ENCODE measurements at regions not wholly inside any gene's neighbourhood (a gene's known extent, or its start where the extent isn't known, plus 50 kb on each side); places are given as distances from the start of the nearest gene placed in this dataset.

- H3K4me1 ChIP-seq (ENCODE audit: low read length) = no peaks in the 10 kb centered on the region
- no peaks in the 10 kb centered on the region for H3K36me3 ChIP-seq (replicated peaks; ENCODE audit: low read depth, low read length)
- H3K9ac ChIP-seq (ENCODE audit: low read length) = no peak overlapping the region
- H3K9me3 ChIP-seq (ENCODE audit: insufficient read depth, low read length) = no peaks in the 10 kb centered on the region
- no peaks in the 10 kb centered on the region for H4K20me1 ChIP-seq (ENCODE audit: insufficient read depth, low read length)
- no peaks in the 10 kb centered on the region for H3K27me3 ChIP-seq (ENCODE audit: low read depth, low read length)
- no peak for TF ChIP-seq EZH2phosphoT487 (IDR thresholded peaks at IDR 0.05; ENCODE audit: low read depth)
- TF ChIP-seq, protein P1, sequence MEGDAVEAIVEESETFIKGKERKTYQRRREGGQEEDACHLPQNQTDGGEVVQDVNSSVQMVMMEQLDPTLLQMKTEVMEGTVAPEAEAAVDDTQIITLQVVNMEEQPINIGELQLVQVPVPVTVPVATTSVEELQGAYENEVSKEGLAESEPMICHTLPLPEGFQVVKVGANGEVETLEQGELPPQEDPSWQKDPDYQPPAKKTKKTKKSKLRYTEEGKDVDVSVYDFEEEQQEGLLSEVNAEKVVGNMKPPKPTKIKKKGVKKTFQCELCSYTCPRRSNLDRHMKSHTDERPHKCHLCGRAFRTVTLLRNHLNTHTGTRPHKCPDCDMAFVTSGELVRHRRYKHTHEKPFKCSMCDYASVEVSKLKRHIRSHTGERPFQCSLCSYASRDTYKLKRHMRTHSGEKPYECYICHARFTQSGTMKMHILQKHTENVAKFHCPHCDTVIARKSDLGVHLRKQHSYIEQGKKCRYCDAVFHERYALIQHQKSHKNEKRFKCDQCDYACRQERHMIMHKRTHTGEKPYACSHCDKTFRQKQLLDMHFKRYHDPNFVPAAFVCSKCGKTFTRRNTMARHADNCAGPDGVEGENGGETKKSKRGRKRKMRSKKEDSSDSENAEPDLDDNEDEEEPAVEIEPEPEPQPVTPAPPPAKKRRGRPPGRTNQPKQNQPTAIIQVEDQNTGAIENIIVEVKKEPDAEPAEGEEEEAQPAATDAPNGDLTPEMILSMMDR (IDR thresholded peaks at IDR 0.05; ENCODE audit: low read depth, low read length) = no peak
- no peak overlapping the region for H3K27ac ChIP-seq (ENCODE audit: low read length)
- no peaks in the 10 kb centered on the region for H3K79me2 ChIP-seq (ENCODE audit: low read length)
- no peak overlapping the region; the same call in 1 of the 2 replicates for H2AFZ ChIP-seq (ENCODE audit: low read depth, low read length)
- no peak overlapping the region for H3K4me2 ChIP-seq (ENCODE audit: low read length)
- no peak overlapping the region for H3K4me3 ChIP-seq (ENCODE audit: low read length)
Measured at GRCh38 chr4:12933760-12934221, 550.3 kb downstream of the RAB28 start.

- no peaks in the 10 kb centered on the region for H3K4me1 ChIP-seq (ENCODE audit: low read length)
- H2AFZ ChIP-seq (ENCODE audit: low read depth, low read length) = no peak overlapping the region
- no peaks in the 10 kb centered on the region for H4K20me1 ChIP-seq (ENCODE audit: insufficient read depth, low read length)
- H3K36me3 ChIP-seq (replicated peaks; ENCODE audit: low read depth, low read length) = no peaks in the 10 kb centered on the region
- H3K9ac ChIP-seq (ENCODE audit: low read length) = no peak overlapping the region
- no peak overlapping the region for H3K27ac ChIP-seq (ENCODE audit: low read length)
- no peak overlapping the region for H3K4me2 ChIP-seq (ENCODE audit: low read length)
- H3K4me3 ChIP-seq (ENCODE audit: low read length) = no peak overlapping the region
- no peaks in the 10 kb centered on the region for H3K27me3 ChIP-seq (ENCODE audit: low read depth, low read length)
- no peaks in the 10 kb centered on the region for H3K79me2 ChIP-seq (ENCODE audit: low read length)
- no peak for TF ChIP-seq EZH2phosphoT487 (IDR thresholded peaks at IDR 0.05; ENCODE audit: low read depth)
- TF ChIP-seq, protein P1 (IDR thresholded peaks at IDR 0.05; ENCODE audit: low read depth, low read length) = no peak
- H3K9me3 ChIP-seq (ENCODE audit: insufficient read depth, low read length) = no peaks in the 10 kb centered on the region
Measured at GRCh38 chr4:12932203-12932788, 551.8 kb downstream of the RAB28 start.

DNA sequence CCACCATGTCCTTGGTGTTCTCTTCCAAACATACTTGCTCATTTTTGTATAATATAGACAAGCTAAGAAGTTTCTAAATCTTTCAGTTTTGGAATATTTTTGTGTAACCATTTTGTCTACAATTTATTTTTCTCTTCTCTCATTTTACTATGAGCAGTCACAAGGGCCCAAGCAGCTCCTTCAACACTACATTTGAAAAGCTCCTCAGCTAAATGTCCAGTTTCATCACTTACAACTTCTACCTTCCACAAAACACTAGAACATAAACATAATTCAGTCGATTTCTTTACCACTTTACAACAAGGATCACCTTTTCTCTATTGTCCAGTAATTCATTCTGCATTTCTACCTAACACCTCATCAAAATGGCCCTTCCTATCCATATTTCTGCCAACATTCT is 554.4 kb downstream of the RAB28 start:
- Histone ChIP-seq H3K9me3 (ENCODE audit: insufficient read depth, low read length) (no peaks in the 10 kb centered on the region), H3K4me1 (ENCODE audit: low read length) (peaks cover 12% of the 10 kb centered on the region)

GRCh38 chr4:12928751-12929150 is 555.4 kb downstream of the RAB28 start:
- Histone ChIP-seq H3K9me3 (ENCODE audit: insufficient read depth, low read length) (no peaks in the 10 kb centered on the region), H3K36me3 (replicated peaks; ENCODE audit: low read depth, low read length) (no peaks in the 10 kb centered on the region), H3K9ac (ENCODE audit: low read length) (no peak overlapping the region), H3K79me2 (ENCODE audit: low read length) (no peaks in the 10 kb centered on the region), H3K4me1 (ENCODE audit: low read length) (peaks cover 12% of the 10 kb centered on the region), H2AFZ (ENCODE audit: low read depth, low read length) (no peak overlapping the region), H3K4me3 (ENCODE audit: low read length) (no peak overlapping the region), H3K4me2 (ENCODE audit: low read length) (no peak overlapping the region), H3K27me3 (ENCODE audit: low read depth, low read length) (no peaks in the 10 kb centered on the region), H4K20me1 (ENCODE audit: insufficient read depth, low read length) (no peaks in the 10 kb centered on the region), H3K27ac (ENCODE audit: low read length) (no peak overlapping the region)
- TF ChIP-seq, protein P1 (IDR thresholded peaks at IDR 0.05; ENCODE audit: low read depth, low read length) = no peak
- TF ChIP-seq EZH2phosphoT487 (IDR thresholded peaks at IDR 0.05; ENCODE audit: low read depth) = no peak

More for the DNA sequence above, 554.4 kb downstream of the RAB28 start:
- Histone ChIP-seq H3K4me3 (ENCODE audit: low read length) (no peak overlapping the region), H3K4me2 (ENCODE audit: low read length) (no peak overlapping the region), H3K27me3 (ENCODE audit: low read depth, low read length) (no peaks in the 10 kb centered on the region), H3K79me2 (ENCODE audit: low read length) (no peaks in the 10 kb centered on the region), H2AFZ (ENCODE audit: low read depth, low read length) (no peak overlapping the region), H3K27ac (ENCODE audit: low read length) (no peak overlapping the region), H3K36me3 (replicated peaks; ENCODE audit: low read depth, low read length) (no peaks in the 10 kb centered on the region), H4K20me1 (ENCODE audit: insufficient read depth, low read length) (no peaks in the 10 kb centered on the region), H3K9ac (ENCODE audit: low read length) (no peak overlapping the region)
- TF ChIP-seq, protein P1 (IDR thresholded peaks at IDR 0.05; ENCODE audit: low read depth, low read length) = no peak
- no peak for TF ChIP-seq EZH2phosphoT487 (IDR thresholded peaks at IDR 0.05; ENCODE audit: low read depth)
